NCI-H1417 treated with DMSO at 0.1 percent for 48 hours (cell line): ENCODE measurements at regions not wholly inside any gene's neighbourhood (a gene's known extent, or its start where the extent isn't known, plus 50 kb on each side); places are given as distances from the start of the nearest gene placed in this dataset.

Source experiments
- DNase-seq: peaks from one replicate; lab custom pipeline; 2025; lab: John Stamatoyannopoulos, UW

DNA sequence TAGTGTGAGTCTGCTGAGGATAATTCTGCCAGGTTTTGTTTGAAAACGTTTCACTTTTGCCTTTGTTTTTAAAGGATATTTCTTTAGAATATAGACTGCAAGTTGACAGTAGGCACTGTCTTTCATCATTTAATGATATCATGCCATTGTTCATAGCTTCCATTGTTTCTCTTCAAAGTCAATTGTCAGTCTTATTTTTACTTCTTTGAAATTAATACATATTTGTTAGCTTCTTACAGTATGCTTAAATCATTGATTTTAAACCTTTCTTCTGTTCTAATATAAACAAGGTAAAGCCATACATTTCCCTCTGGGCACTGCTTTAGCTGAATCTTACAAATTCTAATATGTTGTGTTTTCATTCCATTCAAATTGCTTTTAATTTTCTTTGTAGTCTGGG, 62.3 kb upstream of the PARVA start:
- no peak for DNase-seq

DNA sequence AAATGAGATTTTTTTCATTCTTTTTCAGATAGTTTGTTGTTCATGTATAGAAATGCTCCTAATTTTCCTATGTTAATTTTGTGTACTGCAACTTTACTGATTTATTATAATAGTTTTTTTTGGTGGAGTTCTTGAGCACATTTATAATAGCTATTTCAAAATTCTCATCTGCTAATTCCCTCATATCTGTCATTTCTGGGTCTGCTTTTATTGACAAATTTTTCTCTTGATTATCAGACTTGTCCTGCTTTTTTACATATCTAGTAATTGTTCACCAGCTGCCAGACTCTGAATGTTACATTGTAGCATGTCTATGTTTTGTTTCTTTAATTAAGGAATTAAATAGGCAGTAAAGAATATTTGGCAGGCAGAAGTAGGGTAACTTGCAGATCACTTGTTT, 60.9 kb upstream of the PARVA start:
- DNase-seq, result no peak

DNA sequence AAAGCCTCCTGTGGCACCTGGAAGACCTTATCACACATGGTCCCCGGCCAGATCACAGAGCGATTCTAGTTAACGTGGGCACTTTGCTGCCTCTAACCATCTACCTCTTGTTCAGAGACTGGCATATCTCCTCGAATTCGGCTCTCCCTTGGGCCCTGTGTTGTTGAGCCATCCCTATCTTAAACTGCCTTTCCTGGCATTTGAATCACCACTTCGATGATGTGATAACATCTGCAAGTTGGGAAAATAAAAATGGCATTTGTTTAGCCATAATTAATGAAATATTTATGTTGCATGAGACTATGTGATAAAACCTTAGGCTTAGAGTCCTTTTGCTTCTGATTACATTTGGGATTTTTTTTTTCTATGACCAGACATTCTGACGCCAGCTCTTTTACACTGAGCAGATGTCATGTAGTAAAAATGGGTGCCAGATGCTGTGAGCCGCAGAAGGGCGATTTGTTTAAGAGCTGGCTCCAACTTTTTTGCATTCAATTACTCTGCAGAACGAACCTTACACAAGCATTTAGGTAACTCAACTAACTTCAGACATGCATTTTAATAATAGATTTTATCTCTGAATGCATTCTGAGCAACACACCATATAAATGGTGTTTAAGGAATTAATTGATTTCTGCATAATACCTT, 58.5 kb upstream of the PARVA start:
- peak; percentile 98 for DNase-seq

DNA sequence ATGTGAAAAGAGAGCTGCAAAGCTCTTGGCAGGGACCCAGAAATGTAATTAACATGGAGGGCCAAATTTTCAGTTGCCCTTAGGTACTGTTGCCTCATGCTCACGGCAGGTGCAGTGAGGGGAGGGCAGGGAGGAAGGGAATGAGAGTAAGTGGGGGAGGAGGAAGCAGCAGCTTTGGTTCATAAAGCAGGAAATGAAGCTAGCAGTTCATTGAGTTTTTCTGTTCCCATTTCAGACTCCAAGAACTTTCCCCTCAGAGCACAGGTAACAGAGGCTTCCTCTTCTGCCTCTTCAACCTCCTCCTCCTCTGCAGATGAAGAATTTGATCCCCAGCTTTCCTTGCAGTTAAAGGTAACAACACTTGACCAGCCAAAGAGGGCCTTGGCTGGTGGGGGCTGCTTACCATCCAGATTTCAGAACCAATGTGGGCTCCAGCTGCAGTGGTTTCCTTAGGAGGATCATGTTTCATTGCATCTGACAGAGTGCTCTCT, 57.9 kb upstream of the PARVA start:
- peak; percentile 98 for DNase-seq

DNA sequence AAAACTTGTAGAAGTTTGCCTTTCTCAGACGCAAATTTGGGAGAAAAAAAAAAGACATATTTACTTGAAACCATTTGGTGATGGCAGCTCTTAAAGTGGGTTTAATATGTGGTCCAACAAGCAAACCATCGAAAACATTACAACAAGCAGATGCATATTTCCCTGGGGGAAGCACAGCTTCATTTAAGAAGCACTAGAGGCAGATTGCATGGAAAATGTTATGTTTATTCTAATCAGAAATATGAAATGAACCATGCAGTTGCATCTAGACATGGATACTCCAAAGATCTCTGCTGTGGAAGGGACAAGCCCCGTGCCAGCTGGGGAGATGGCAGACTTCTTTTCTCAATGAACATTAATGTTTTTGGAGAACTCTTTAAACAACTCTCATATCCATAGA, 57.4 kb upstream of the PARVA start:
- peak; percentile 61 for DNase-seq

DNA sequence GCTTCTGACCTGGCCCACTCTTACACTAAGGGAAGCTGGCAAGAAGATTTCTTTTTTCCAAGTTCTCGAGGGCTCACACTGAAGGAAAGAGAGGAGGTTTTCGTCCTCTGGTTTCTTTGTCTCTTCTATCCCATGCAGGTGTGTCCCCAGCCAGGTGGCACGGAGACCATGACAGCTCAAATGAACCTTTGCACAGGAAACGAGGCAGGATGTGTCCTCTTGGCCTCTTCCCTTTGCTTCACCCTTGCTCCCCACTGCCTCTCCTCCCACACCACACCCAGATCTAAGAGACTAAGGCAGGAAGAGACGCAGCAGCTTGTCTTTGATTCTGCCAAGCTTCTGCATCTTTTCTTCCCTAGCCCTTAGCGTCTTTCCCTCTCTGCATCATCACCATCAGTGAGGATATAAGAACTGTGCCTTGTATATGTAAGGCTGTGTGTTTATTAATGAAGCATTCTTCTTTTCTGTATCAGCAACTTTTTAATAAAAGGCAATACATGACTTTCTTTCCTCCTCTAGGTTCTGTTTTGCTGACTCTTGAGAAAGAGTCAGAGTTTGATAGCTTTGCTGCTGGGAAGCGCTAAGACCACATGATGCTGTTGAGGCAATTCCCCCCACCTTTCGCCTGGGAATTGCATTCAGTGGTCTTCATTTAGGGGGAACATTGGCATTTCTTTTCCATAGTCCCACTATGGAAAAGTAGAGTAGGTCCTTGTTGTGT, 56.0 kb upstream of the PARVA start:
- DNase-seq, result no peak

DNA sequence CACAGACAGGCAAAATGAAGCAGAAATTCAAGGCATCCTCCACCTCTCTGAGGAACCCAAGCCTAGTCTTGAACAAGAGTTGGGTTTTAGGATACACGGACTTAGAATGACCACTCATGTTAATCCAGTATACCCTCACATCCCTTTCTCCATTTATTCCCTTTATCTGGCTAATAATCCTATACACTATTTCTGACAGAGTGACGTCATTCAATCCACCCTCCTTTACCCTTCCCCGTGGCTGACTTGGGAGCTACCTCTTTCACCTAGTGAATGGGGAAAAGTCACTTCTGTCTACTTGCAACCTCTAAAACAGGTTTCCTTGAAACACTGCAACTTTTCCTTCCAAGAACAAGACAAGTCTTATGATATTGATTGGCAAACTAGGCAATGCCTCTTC, 52.8 kb upstream of the PARVA start:
- DNase-seq, result no peak
